ENCODE measurements at regions not wholly inside any gene's neighbourhood (a gene's known extent, or its start where the extent isn't known, plus 50 kb on each side); places are given as distances from the start of the nearest gene placed in this dataset.

DNA sequence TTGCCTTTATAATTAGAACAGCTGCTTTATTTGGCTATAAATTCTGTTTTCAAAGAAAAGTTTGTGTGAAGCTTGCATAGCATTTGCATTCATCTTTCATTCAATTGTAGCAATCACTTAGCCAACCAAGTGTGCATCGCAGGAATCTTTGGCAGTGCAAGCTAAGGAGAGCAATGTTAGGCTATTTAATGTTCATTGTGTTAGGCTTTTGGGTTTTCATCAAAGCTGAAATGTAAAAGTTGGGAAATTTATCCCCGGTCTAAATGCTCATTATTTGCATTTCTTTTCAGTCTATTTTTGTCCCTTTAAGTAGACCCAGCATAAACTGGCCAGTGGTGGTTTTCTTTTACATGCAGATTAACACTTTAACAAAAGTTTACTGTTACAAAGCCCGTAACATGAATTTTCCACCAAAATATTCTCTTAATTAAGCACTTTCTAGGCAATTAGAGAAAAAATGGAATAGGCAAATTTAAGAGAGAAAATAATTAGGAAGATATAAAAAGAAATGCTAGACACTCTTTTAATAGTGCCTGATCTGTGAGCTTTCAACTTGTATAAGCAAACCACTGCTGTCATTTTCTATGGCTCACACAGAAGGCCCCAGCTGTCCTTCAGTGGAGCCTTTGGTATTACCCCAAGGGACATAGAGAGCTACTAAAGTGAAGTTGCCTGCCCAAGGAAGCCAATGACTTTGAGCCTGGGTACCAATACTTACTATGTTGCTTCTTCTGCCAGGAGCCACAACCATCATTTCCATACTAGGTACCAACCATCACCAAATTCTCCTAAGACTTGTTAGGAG, 898.9 kb upstream of the SEL1L start:
- no peak for TF ChIP-seq FOXP2 (optimal IDR thresholded peaks at IDR 0.05; ENCODE audit: borderline replicate concordance, extremely low read depth, extremely low read length, insufficient read depth)
- no peak for TF ChIP-seq SIN3A (IDR thresholded peaks at IDR 0.05; ENCODE audit: borderline replicate concordance, insufficient read depth, low read length)
- no peak for TF ChIP-seq REST (IDR thresholded peaks at IDR 0.05; ENCODE audit: insufficient read depth in 1 of 2, low read depth in 2 of 2, low read length in 2 of 2)
- no peak for TF ChIP-seq TAF1 (IDR thresholded peaks at IDR 0.05; ENCODE audit: borderline replicate concordance, insufficient read depth, low read length)
- TF ChIP-seq POLR2AphosphoS5 (IDR thresholded peaks at IDR 0.05; ENCODE audit: low read depth, low read length) = no peak

DNA sequence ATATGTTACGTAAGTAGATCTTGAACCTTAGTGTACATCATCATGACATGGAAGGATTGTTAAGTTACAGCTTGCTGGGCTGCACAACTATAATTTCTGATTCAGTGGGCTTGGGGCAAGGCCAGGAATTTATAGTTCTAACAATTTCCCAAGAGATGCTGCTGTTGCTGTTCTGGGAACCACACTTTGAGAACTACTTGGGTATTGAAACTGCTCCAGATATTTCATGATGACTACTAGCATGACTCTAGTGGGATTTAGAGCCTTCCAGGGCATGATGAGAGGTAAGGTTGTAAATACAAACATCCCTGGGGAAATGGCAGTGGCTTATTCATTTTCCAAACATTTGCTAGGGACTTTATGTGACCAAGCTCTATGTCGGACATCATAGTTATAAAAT, 904.8 kb upstream of the SEL1L start:
- no peak for TF ChIP-seq SIN3A (IDR thresholded peaks at IDR 0.05; ENCODE audit: borderline replicate concordance, insufficient read depth, low read length)
- TF ChIP-seq POLR2AphosphoS5 (IDR thresholded peaks at IDR 0.05; ENCODE audit: low read depth, low read length) = no peak
- TF ChIP-seq TAF1 (IDR thresholded peaks at IDR 0.05; ENCODE audit: borderline replicate concordance, insufficient read depth, low read length) = no peak
- TF ChIP-seq REST (IDR thresholded peaks at IDR 0.05; ENCODE audit: insufficient read depth in 1 of 2, low read depth in 2 of 2, low read length in 2 of 2) = no peak
- TF ChIP-seq FOXP2 (optimal IDR thresholded peaks at IDR 0.05; ENCODE audit: borderline replicate concordance, extremely low read depth, extremely low read length, insufficient read depth) = no peak

DNA sequence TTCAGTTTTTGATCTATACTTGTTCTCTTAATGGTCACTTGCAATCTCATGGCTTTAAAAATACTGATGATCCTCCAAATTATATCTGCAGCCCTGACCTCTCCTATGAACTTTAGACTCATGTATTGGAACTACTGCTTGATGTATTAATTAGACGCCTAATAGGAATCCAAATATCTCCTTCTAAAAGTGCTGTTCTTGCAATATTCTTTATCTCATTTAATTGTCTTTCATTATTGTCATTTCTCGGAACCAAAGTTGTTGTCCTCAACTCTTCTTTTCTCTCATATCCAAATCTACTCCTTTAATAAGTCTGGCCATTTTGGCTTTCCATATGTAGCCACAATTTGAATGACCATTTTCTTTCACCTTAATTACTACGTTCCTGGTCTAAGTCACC, 907.6 kb upstream of the SEL1L start:
- no peak for TF ChIP-seq POLR2AphosphoS5 (IDR thresholded peaks at IDR 0.05; ENCODE audit: low read depth, low read length)
- no peak for TF ChIP-seq REST (IDR thresholded peaks at IDR 0.05; ENCODE audit: insufficient read depth in 1 of 2, low read depth in 2 of 2, low read length in 2 of 2)

- TF ChIP-seq POLR2AphosphoS5 (IDR thresholded peaks at IDR 0.05; ENCODE audit: low read depth, low read length) (no peak), SIN3A (IDR thresholded peaks at IDR 0.05; ENCODE audit: borderline replicate concordance, insufficient read depth, low read length) (no peak), TAF1 (IDR thresholded peaks at IDR 0.05; ENCODE audit: borderline replicate concordance, insufficient read depth, low read length) (no peak), REST (IDR thresholded peaks at IDR 0.05; ENCODE audit: insufficient read depth in 1 of 2, low read depth in 2 of 2, low read length in 2 of 2) (no peak), FOXP2 (optimal IDR thresholded peaks at IDR 0.05; ENCODE audit: borderline replicate concordance, extremely low read depth, extremely low read length, insufficient read depth) (no peak)
Measured at GRCh38 chr14:82445810-82446570, 912.3 kb upstream of the SEL1L start.
